A549 (cell line): ENCODE measurements at regions not wholly inside any gene's neighbourhood (a gene's known extent, or its start where the extent isn't known, plus 50 kb on each side); places are given as distances from the start of the nearest gene placed in this dataset.

ENCODE experiments used
- ATAC-seq, 2 experiments: fragments of 200-7000 bp in 1 of 2; fragments of >200 bp in 1 of 2; cut with Nextera tagmentation in 1 of 2; cut with Tn5 transposase in 1 of 2; 3 replicates each; pipeline versions ENCODE4 v1.8.0 to v1.9.1; 2018 to 2020; ENCODE audit warnings: mild to moderate bottlenecking in 1 of 2, moderate library complexity in 1 of 2
- CTCF ChIA-PET: fragments of 300-600 bp; sonication (Branson Sonifier 250); formaldehyde crosslinking; extraction: SDS; loops from one replicate; lab custom pipeline; 2021; ENCODE audit warnings: antibody characterized with exemption, inconsistent platforms; lab: Yijun Ruan, JAX
- POLR2A ChIA-PET: fragments of 350-600 bp; formaldehyde crosslinking; extraction: SDS; loops from one replicate; lab custom pipeline; 2021; ENCODE audit warnings: antibody characterized with exemption, inconsistent platforms; lab: Yijun Ruan, JAX
- DNase-seq, 2 experiments: peaks; one replicate each; pipeline versions ENCODE4 v3.0.0 to v3.0.0-alpha.2; 2011 to 2016; ENCODE audit warnings: low read depth in 1 of 2, low spot score in 1 of 2
- FAIRE-seq: peaks from 2 replicates; lab custom pipeline; 2011; peaks lifted over from hg19 to GRCh38; lab: Jason Lieb, UNC
- H3K27ac ChIP-seq, 2 experiments: fragments of >200 bp; sonication (Bioruptor Twin); formaldehyde crosslinking; 3 replicates each; pipeline ENCODE4 v1.5.1; 2016 to 2017
- H3K4me1 ChIP-seq: fragments of >200 bp; sonication (Bioruptor Twin); formaldehyde crosslinking; 3 replicates; pipeline ENCODE4 v1.6.1; 2016
- H3K4me2 ChIP-seq: fragments of >200 bp; sonication (Bioruptor Twin); formaldehyde crosslinking; 3 replicates; pipeline ENCODE4 v1.6.1; 2016
- H3K4me3 ChIP-seq: fragments of >200 bp; sonication (Bioruptor Twin); formaldehyde crosslinking; 3 replicates; pipeline ENCODE4 v1.5.1; 2016
- H3K9me3 ChIP-seq: fragments of >200 bp; sonication (Bioruptor Twin); formaldehyde crosslinking; 3 replicates; pipeline ENCODE4 v1.6.1; 2016
- CBX8 ChIP-seq: fragments of 200-600 bp; sonication (generic); IDR thresholded peaks from 2 replicates; pipeline ENCODE4 v1.6.1; 2016
- CHD2 ChIP-seq: fragments of 150-350 bp; IDR thresholded peaks from 2 replicates; pipeline ENCODE4 v1.6.1; 2014; ENCODE audit warnings: low read length; ENCODE audit not compliant: partially characterized antibody
- CTCF ChIP-seq: fragments of >200 bp; sonication (Bioruptor Twin); formaldehyde crosslinking; IDR thresholded peaks from 3 replicates; pipeline ENCODE4 v1.5.1; 2016
- E2F6 ChIP-seq: IDR thresholded peaks from 2 replicates; pipeline ENCODE4 v1.6.1; 2012; ENCODE audit warnings: low read depth, borderline replicate concordance
- ESRRA ChIP-seq: fragments of 150-350 bp; IDR thresholded peaks from 2 replicates; pipeline ENCODE4 v1.6.1; 2014; ENCODE audit warnings: mild to moderate bottlenecking, low read length, borderline replicate concordance
- FOSL2 ChIP-seq, 2 experiments: fragments of 450-650 bp in 1 of 2; fragments of >200 bp in 1 of 2; sonication (Bioruptor Twin) in 1 of 2; formaldehyde crosslinking; IDR thresholded peaks; 2 replicates each; pipeline versions ENCODE4 v1.5.0 to v1.6.1; 2016 to 2020; ENCODE audit warnings: mild to moderate bottlenecking in 1 of 2, moderate library complexity in 1 of 2
- HDAC2 ChIP-seq: fragments of 200-600 bp; sonication (generic); IDR thresholded peaks from 2 replicates; pipeline ENCODE4 v1.6.1; 2016
- HOXA7 ChIP-seq: fragments of 250-450 bp; sonication (Bioruptor Pico); IDR thresholded peaks from 2 replicates; pipeline ENCODE4 v1.5.0; 2020; ENCODE audit warnings: mild to moderate bottlenecking, moderate library complexity
- JUN ChIP-seq, 2 experiments: fragments of >200 bp; sonication (Bioruptor Twin); formaldehyde crosslinking; IDR thresholded peaks; 2 replicates in 1 of 2; 3 replicates in 1 of 2; pipeline ENCODE4 v1.6.1; 2016 to 2017
- KDM5A ChIP-seq: fragments of 200-600 bp; sonication (generic); IDR thresholded peaks from 2 replicates; pipeline ENCODE4 v1.6.1; 2016; ENCODE audit warnings: antibody characterized with exemption, mild to moderate bottlenecking
- MAFK ChIP-seq: fragments of 450-650 bp; IDR thresholded peaks from 2 replicates; pipeline ENCODE4 v1.6.1; 2014; ENCODE audit not compliant: partially characterized antibody
- NFE2L2 ChIP-seq: fragments of 150-350 bp; conservative IDR thresholded peaks from 2 replicates; pipeline ENCODE4 v1.6.1; 2014; ENCODE audit warnings: low read length
- PHF8 ChIP-seq: fragments of 200-600 bp; sonication (generic); IDR thresholded peaks from 2 replicates; pipeline ENCODE4 v1.6.1; 2016; ENCODE audit warnings: low read depth, mild to moderate bottlenecking, antibody characterized with exemption, moderate library complexity, borderline replicate concordance
- RARB ChIP-seq: fragments of 250-450 bp; sonication (Bioruptor Pico); IDR thresholded peaks from 2 replicates; pipeline ENCODE4 v1.8.0; 2021; ENCODE audit warnings: mild to moderate bottlenecking, moderate library complexity
- SREBF2 ChIP-seq: fragments of 450-650 bp; IDR thresholded peaks from 2 replicates; pipeline ENCODE4 v1.6.1; 2014; ENCODE audit warnings: mild to moderate bottlenecking, moderate library complexity
- TP53 ChIP-seq: fragments of 250-450 bp; sonication (Bioruptor Pico); IDR thresholded peaks from 2 replicates; pipeline ENCODE4 v1.5.0; 2021; ENCODE audit warnings: mild to moderate bottlenecking, moderate library complexity
- ZC3H11A ChIP-seq: fragments of 450-650 bp; IDR thresholded peaks from 2 replicates; pipeline ENCODE4 v1.6.1; 2014; ENCODE audit warnings: antibody characterized with exemption, mild to moderate bottlenecking
- ZSCAN20 ChIP-seq: fragments of 250-450 bp; sonication (Bioruptor Pico); IDR thresholded peaks from 2 replicates; pipeline ENCODE4 v1.8.0; 2022; ENCODE audit warnings: mild to moderate bottlenecking, moderate library complexity
- WGBS: methylation state at CpG from one replicate; pipeline ENCODE4 v1.1.6; 2017; ENCODE audit errors: missing lambda C conversion rate; 5-methylcytosine and 5-hydroxymethylcytosine counted together
- TF ChIP-seq, protein P1 (sequence below): fragments of >200 bp; sonication (Bioruptor Twin); formaldehyde crosslinking; IDR thresholded peaks from 2 replicates; pipeline ENCODE4 v1.6.1; 2016
- TF ChIP-seq, protein P2 (sequence below): fragments of 250-450 bp; sonication (Bioruptor Pico); IDR thresholded peaks from 2 replicates; pipeline ENCODE4 v1.5.0; 2020; ENCODE audit warnings: low read depth, mild to moderate bottlenecking, moderate library complexity
- TF ChIP-seq, protein P3 (sequence below): fragments of >200 bp; sonication (Bioruptor Twin); formaldehyde crosslinking; IDR thresholded peaks from 3 replicates; pipeline ENCODE4 v1.6.1; 2016
- TF ChIP-seq, protein P4 (sequence below): fragments of 450-650 bp; IDR thresholded peaks from 2 replicates; pipeline ENCODE4 v1.6.1; 2014; ENCODE audit warnings: antibody characterized with exemption
- TF ChIP-seq, protein P5 (sequence below): IDR thresholded peaks from 2 replicates; pipeline ENCODE4 v1.6.1; 2012

GRCh38 chr2:221808488-221808887 lies 236.4 kb upstream of the EPHA4 start:
- H3K4me3 ChIP-seq = no peak overlapping the region
- TF ChIP-seq, protein P1, sequence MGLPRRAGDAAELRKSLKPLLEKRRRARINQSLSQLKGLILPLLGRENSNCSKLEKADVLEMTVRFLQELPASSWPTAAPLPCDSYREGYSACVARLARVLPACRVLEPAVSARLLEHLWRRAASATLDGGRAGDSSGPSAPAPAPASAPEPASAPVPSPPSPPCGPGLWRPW = no peak
- TF ChIP-seq FOSL2 (IDR thresholded peaks at IDR 0.05) (no peak), FOSL2 (CRISPR knock-in tag; IDR thresholded peaks at IDR 0.05) (no peak), E2F6 (no peak), ZSCAN20 (CRISPR knock-in tag) (no peak), CHD2 (no peak)
- TF ChIP-seq, all 56 proteins: peak for 0
- ChIA-PET CTCF (no interaction called here), POLR2A (no interaction called here)
- Histone ChIP-seq H3K4me2 (no peak overlapping the region), H3K4me1 (no peaks in the 10 kb centered on the region), H3K27ac (no peak overlapping the region), H3K9me3 (no peaks in the 10 kb centered on the region)
- FAIRE-seq = no peak
- no peak for DNase-seq
- 7% methylated on average over 1 of the region's 1 CpG for WGBS
- no peak for ATAC-seq

DNA sequence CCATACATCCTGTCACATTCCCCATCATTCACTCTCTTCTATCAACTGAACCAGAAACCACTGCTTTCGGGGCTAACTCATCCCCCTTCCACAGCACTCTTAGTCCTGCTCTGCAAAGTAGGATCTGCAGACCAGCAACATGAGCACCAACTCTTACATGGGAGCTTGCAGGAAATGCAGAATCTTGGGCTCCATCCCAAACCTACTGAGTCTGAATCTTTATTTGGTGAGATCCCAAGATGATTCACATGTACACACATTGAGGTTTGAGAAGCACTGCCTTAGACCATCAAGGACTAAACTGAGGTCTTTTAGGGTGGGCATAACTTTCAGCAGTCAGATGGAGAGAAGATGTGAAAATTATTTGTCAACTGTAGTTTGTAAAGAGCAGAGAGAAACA lies 235.6 kb upstream of the EPHA4 start:
- Histone ChIP-seq H3K4me1 (no peaks in the 10 kb centered on the region), H3K4me2 (no peak overlapping the region), H3K27ac (no peak overlapping the region), H3K4me3 (no peak overlapping the region), H3K9me3 (no peaks in the 10 kb centered on the region)
- CTCF ChIA-PET = no interaction called here
- no peak for FAIRE-seq
- ATAC-seq = no peak
- no peak for TF ChIP-seq RARB (CRISPR knock-in tag)
- TF ChIP-seq CBX8 = no peak
- no peak for TF ChIP-seq E2F6
- TF ChIP-seq, protein P2, sequence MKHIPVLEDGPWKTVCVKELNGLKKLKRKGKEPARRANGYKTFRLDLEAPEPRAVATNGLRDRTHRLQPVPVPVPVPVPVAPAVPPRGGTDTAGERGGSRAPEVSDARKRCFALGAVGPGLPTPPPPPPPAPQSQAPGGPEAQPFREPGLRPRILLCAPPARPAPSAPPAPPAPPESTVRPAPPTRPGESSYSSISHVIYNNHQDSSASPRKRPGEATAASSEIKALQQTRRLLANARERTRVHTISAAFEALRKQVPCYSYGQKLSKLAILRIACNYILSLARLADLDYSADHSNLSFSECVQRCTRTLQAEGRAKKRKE = no peak
- TF ChIP-seq SREBF2 = no peak
- no peak for TF ChIP-seq JUN (IDR thresholded peaks at IDR 0.05)
- no peak for TF ChIP-seq ESRRA
- no peak for TF ChIP-seq TP53 (CRISPR knock-in tag)
- TF ChIP-seq PHF8 = no peak
- no peak for TF ChIP-seq FOSL2 (IDR thresholded peaks at IDR 0.05)
- TF ChIP-seq FOSL2 (CRISPR knock-in tag; IDR thresholded peaks at IDR 0.05) = no peak
- TF ChIP-seq, protein P3, sequence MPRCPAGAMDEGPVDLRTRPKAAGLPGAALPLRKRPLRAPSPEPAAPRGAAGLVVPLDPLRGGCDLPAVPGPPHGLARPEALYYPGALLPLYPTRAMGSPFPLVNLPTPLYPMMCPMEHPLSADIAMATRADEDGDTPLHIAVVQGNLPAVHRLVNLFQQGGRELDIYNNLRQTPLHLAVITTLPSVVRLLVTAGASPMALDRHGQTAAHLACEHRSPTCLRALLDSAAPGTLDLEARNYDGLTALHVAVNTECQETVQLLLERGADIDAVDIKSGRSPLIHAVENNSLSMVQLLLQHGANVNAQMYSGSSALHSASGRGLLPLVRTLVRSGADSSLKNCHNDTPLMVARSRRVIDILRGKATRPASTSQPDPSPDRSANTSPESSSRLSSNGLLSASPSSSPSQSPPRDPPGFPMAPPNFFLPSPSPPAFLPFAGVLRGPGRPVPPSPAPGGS = no peak
- TF ChIP-seq MAFK = no peak
- no peak for TF ChIP-seq HOXA7 (CRISPR knock-in tag)
- TF ChIP-seq ZC3H11A = no peak
- TF ChIP-seq, protein P4, sequence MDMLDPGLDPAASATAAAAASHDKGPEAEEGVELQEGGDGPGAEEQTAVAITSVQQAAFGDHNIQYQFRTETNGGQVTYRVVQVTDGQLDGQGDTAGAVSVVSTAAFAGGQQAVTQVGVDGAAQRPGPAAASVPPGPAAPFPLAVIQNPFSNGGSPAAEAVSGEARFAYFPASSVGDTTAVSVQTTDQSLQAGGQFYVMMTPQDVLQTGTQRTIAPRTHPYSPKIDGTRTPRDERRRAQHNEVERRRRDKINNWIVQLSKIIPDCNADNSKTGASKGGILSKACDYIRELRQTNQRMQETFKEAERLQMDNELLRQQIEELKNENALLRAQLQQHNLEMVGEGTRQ = no peak
- no peak for TF ChIP-seq NFE2L2
- TF ChIP-seq HDAC2 = no peak
- TF ChIP-seq CTCF = no peak
- TF ChIP-seq KDM5A = no peak
- TF ChIP-seq, protein P5, sequence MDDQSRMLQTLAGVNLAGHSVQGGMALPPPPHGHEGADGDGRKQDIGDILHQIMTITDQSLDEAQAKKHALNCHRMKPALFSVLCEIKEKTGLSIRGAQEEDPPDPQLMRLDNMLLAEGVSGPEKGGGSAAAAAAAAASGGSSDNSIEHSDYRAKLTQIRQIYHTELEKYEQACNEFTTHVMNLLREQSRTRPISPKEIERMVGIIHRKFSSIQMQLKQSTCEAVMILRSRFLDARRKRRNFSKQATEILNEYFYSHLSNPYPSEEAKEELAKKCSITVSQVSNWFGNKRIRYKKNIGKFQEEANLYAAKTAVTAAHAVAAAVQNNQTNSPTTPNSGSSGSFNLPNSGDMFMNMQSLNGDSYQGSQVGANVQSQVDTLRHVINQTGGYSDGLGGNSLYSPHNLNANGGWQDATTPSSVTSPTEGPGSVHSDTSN = no peak
- DNase-seq = no peak
- 19% methylated on average over 1 of the region's 1 CpG for WGBS
- POLR2A ChIA-PET = no interaction called here
